CD4-positive, alpha-beta T cell treated with Interleukin-21 for 1 hour (primary cell): ENCODE measurements at regions not wholly inside any gene's neighbourhood (a gene's known extent, or its start where the extent isn't known, plus 50 kb on each side); places are given as distances from the start of the nearest gene placed in this dataset.

ENCODE experiments used
- DNase-seq: peaks from one replicate; pipeline ENCODE4 v3.0.0-alpha.2; 2020

DNA sequence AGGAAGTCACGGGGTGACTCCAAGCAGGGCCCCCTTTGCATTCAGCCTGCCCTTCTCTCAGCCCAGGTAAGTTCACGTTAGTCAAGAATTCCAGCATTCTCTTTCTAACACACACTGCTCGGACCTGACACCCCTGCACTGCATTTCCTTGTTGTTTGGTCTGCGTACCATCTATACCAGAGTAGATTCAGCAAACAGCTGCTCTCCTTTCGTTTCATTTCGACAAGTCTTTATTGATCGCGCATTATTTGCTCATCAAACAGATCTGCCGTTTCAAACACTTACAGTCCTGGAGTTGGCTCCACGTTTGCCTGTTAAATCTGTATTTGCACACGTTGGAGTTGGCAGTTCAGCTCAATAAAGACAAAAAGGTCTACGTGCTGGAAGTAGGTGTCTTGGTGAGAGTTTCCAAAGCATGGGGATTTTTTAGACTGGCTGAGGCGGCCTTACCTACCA is 495.1 kb downstream of the RPS24 start:
- no peak for DNase-seq

GRCh38 chr10:78529262-78529661 is 495.6 kb downstream of the RPS24 start:
- DNase-seq = no peak

GRCh38 chr10:78531088-78531487 is 497.4 kb downstream of the RPS24 start:
- no peak for DNase-seq

DNA sequence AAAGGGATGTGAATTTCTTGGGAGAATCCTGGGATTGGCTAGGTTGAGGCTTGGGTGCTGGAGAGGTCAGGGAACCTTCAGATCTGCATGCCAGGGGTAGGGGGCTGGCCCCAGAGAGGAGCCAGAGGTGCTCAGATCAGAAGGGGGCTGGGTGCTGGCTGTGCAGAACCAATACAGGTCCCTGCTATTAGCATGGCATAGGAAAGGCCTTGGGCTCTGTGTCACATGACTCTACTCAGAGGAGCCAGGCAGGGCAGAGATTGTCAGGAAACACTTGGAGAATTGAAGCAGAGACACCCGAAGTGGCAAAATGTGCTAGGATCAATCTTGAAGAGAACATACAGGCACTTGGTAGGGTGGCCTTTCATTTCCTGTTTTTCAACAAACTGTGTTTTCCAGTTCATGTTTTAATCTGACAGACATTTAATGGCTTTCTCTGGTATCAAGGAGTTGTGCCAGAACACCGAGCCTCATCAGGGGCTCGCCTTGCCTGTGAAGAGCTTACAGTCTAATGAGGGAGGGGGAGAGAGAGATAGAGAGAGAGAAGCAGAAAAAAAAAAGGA is 498.9 kb downstream of the RPS24 start:
- DNase-seq = no peak

GRCh38 chr10:78533098-78533497 is 499.4 kb downstream of the RPS24 start:
- no peak for DNase-seq

DNA sequence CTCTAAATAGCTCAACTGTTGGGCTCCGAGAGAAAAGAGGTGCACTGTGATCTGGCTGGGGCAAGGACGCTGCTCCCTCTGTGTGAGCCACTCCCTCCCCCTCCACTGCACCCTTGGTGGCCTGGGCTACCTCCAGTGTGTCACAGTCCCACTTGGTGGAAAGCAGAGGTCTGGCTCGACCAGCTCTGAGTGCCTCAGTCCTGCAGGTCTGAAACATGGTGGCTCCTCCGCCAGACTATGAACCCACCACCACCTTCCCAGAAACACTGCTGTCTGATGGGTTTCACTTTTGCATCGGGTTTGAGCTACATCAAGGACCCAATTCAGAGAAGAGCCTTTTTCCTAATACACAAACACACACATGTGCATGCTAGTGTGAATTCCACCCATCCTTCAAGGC is 500.1 kb downstream of the RPS24 start:
- no peak for DNase-seq

DNA sequence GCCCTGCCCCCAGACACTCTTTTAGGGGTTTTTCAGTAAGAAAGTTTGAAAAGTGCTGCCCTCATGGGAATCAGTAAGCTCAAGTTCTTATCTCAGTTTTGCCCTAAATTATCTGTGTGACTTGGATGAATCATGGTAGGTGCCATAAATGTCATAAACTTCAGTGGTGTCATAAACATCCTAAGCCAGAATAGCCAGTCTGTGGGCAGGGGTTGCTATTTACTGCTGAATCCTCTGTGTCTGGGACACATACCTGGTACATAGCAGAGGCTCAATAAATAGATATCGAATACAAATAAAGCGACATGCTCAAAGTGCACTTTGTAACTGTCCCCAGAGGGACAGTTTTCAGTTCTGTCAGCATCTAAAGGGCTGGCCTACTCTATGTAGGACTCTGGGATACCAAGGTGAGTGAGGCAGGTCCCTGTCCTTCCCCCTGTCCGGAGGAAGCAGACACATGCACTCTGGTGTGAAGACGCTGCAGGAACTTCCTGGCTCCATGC is 502.1 kb downstream of the RPS24 start:
- DNase-seq = no peak

- DNase-seq = no peak
Observed at GRCh38 chr10:78537018-78537417, 503.4 kb downstream of the RPS24 start.

DNA sequence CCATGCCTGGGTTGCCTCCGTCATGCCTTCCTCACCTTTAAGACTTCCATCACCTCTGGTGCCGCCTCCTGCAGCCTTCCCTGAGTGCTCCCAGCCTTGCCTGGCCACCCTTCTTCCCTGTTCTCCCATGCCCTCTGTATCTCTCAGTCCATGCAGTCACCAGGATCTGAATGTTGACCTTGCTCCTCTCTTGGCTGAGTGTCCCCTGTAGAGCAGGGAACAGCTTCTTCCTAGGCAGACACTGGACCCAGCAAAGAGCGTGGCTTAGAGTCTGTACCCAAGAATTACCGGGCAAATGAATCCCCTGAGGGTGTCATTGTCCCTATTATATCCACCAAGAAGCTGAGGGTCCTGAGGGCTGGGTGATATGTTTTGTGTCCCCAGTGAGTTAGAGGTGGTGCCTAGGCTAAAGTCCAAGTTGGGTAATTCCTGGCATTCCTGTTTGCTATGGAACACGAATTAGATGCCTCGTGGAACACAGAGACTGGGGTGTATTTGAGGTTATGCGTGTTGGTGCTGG is 505.6 kb downstream of the RPS24 start:
- DNase-seq = no peak

- DNase-seq = no peak
Observed at GRCh38 chr10:78540355-78541076, 506.9 kb downstream of the RPS24 start.

GRCh38 chr10:78541481-78542140 is 507.9 kb downstream of the RPS24 start:
- DNase-seq = no peak

DNA sequence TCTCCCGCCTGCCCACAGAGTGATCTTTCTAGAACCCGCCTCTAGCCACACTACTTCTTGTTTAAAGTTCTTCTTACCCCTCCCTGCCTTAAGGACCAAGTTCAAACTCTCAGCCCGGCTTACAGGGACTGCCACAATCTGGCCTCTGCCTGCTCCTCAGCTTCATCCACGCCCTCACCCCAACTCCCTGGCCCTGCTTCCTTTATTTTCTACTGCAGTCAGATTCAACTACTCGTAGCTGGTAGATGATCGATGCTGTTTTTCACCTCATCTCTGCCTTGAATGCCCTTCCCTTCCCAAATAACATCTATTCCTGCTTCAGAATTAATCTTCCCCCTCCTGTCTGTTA is 508.5 kb downstream of the RPS24 start:
- no peak for DNase-seq

- DNase-seq = no peak
Observed at GRCh38 chr10:78542521-78542920, 508.9 kb downstream of the RPS24 start.

DNA sequence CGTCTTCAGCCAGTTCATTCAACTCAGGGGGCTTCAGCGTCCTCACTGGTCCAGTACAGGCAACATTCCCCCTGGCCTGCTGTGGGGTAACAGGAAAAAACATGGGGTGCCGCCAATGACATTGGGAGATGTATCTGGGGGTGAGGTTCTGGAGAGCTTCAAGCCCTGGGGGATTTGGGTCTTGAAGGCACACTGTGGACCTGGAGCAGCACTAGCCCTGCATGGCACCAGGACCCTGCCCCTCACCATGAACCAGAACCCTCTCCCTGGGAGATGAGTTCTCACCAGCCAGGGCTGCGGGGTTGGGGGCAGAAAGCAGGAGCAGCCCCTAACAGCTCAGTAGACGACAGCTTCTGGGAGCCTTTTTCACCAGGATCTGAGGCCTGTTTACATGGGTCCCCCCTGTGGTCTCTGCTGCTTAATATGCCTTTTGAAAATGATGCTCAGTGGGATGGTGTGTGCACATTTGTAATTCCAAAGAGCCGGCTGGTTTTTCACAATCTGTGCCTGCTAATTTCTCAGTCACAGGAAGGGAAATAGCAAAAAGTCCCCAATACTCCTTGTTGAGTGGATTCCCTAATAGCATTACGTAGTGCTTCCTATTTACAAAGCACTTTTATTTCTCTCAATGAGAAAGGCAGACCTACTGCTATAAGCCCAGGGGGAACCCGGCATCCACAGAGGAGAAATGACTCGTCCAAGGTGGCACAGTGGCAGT is 509.5 kb downstream of the RPS24 start:
- no peak for DNase-seq

DNA sequence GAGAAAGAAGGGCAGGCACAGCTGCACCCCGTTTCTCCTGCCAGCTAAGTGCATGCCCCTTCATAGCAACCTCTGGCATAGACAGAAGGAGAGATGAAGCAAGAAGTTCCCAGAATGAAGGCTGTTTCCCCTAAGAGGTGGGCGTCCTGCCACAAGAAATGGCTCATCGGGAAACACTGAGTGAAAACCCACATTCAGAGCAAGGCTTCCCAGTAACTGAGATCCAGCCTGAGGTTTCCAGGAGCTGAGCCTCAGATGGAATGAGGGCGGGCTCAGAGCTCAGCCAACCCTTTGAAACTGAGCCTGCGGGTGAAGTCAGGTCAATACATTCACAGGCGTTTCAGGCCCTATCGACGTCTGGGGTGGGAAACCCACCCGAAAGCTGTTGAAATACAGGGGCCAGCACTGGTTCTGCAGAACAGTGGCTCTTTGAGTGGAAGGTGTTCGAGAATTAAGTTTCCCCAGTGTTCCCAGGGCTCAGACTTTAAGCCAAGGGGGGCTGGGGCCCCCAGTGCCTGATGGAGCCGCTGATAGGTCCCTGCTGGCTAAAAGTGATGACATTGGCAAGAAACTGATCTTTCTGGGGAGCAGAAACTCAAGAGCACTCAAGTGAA is 510.2 kb downstream of the RPS24 start:
- DNase-seq = no peak

- DNase-seq = no peak
Observed at GRCh38 chr10:78544423-78545090, 510.9 kb downstream of the RPS24 start.

GRCh38 chr10:78545756-78546155 is 512.1 kb downstream of the RPS24 start:
- DNase-seq = no peak

DNA sequence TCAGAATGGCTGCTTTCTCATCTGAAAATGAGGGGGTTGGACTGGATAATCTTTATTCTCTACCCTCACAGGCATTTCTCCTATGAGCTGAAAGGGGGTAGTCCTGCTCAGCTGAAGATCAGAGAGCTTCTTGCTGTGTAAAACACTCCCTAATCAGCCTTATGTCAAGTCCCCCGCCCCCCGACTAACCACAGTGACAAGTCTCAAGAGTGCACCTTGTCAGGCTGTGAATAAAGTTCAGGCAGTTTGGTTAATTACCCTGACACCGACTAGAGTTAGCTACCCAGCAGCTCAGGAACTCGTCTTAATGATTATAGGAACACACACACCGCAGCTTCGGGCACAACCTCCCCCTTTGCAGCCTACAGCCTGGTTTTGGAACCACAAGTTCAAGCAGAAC is 513.7 kb downstream of the RPS24 start:
- DNase-seq = no peak

DNA sequence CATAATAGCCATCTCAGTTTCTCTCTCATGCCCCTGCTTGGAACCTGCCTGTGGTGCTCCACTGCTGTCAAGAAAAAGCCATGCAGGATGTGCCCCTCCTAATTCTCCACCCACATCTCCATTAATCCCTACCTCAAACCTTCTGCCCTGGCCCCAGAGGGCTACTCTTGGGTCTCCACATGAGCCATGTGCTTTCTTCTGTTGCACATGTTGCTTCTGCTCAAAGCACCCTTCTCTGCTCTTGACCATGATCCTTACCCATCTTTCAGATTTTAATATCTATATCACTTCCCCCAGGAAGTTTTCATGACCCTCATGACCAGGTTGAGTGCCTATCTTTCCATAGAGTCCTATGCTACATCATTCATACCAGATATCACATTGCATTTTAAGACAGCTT is 514.2 kb downstream of the RPS24 start:
- DNase-seq = no peak

DNA sequence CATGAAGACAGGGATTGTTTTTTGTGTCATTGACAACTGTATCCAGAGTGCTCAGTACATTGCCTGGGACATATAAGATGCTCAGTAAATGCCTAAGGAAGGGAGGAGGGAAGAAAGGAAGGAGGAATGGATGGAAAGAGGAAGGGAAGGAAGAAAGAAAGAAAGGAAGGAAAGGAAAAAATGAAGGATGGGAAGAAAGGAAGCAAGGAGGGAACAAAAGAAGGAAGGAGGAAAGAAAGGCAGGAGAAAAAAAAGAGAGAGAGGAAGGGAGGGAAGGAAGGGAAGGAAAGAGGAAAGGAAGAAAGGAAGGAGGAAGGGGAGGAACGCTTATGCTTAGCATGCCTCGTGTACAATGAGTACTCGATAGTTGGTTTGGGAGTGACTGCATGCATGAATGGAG is 514.7 kb downstream of the RPS24 start:
- DNase-seq = no peak

DNA sequence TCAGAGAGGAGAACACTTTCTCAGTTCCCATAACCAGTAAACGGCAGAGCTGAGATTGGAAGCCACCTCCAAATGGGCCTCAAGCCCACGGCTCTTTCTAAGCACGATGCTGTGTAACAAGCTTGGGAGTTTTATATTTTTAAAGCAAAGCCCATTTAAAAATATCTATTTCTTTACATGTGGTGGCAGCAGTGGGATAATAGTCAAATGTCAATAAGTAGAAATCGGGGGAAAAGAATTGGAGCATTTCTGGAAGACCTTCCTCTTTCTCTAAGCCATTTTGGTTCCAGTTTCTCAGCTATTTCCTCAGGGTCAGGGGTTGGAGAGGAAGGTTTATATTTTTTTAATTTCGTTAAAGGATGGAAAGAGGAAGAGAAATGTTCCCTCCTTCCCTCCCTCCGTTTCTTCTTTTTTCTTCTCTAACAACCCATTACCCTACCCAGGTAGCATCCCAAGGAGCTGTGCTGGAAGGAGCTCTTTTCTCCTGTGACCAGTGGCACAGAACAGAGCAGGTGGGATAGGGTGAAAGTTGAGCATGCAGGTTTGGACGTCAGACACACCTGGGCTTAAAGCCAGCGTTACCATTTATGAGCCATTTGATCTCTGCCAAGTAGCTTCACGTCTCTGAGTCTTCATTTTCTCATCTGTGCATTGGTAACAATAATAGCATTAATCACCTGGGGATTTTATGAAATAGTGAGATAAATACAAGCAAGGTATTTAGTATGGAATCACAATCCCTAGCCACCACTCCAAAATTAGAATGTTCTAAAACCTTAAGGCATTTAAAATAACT is 515.7 kb downstream of the RPS24 start:
- DNase-seq = no peak
